ENCODE measurements at regions not wholly inside any gene's neighbourhood (a gene's known extent, or its start where the extent isn't known, plus 50 kb on each side); places are given as distances from the start of the nearest gene placed in this dataset.

DNA sequence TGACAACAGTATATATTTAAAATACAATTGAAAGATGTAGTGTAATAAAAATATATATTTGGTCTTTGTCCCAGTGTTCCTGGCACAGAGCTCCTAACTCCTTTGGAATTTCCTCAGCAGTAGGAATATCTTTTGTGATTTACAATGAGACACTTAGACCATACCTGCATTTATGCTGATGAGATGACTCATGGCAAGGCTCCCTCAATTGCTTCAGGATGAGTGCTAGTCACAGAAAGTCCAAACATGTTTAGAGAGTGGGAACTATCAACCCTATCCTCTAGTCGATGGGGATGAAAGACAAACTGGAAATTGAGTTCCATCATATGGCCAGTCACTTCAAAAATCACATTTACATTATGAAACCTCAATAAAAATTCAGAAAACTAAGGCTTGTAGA lies 588.3 kb upstream of the LMCD1 start:
- no peak overlapping the region for H2BK120ac ChIP-seq (ENCODE audit: low read depth, low read length)
- H3K9me3 ChIP-seq (ENCODE audit: control insufficient read depth, low read length): peaks cover 10% of the 10 kb centered on the region
- H4K91ac ChIP-seq (ENCODE audit: low read length): no peak overlapping the region
- no peaks in the 10 kb centered on the region for H3K27me3 ChIP-seq (ENCODE audit: control insufficient read depth in 1 of 2, insufficient read depth in 1 of 2, low read length in 2 of 2)
- H3K23ac ChIP-seq (ENCODE audit: low read length in 2 of 2): no peak overlapping the region
- no peak overlapping the region for H3K14ac ChIP-seq (ENCODE audit: low read length in 2 of 2)
- no peak overlapping the region for H2AFZ ChIP-seq (ENCODE audit: low read depth, low read length)
- H3K4me3 ChIP-seq (ENCODE audit: insufficient read depth in 1 of 2, low read depth in 1 of 2, low read length in 2 of 2): no peak overlapping the region
- DNase-seq: no peak
- no peaks in the 10 kb centered on the region for H3K4me1 ChIP-seq (ENCODE audit: control insufficient read depth, insufficient read depth, low read depth, low read length)
- H3K27ac ChIP-seq (ENCODE audit: low read length, poor library complexity, severe bottlenecking): no peak overlapping the region
- no peak overlapping the region for H3K9ac ChIP-seq (ENCODE audit: low read length)
- no peak overlapping the region for H3K4ac ChIP-seq (ENCODE audit: low read depth in 1 of 2, low read length in 2 of 2)
- 86% methylated on average over 1 of the region's 1 CpG for WGBS
- H2BK12ac ChIP-seq (ENCODE audit: low read length in 2 of 2): no peak overlapping the region
- no peak overlapping the region for H4K8ac ChIP-seq (ENCODE audit: low read length)
- no peaks in the 10 kb centered on the region for H3K36me3 ChIP-seq (ENCODE audit: control insufficient read depth in 1 of 2, insufficient read depth in 2 of 2, low read depth in 1 of 2, low read length in 2 of 2)
- no peak overlapping the region for H3K18ac ChIP-seq (ENCODE audit: low read depth in 1 of 2, low read length in 2 of 2)
- H2AK5ac ChIP-seq (ENCODE audit: low read length, severe bottlenecking): no peak overlapping the region
- H2BK15ac ChIP-seq (ENCODE audit: low read depth, poor library complexity, severe bottlenecking): no peak overlapping the region
- no peak overlapping the region for H2BK5ac ChIP-seq (ENCODE audit: low read depth, low read length, poor library complexity, severe bottlenecking)
- H3K79me1 ChIP-seq (replicated peaks; ENCODE audit: low read length, poor library complexity, severe bottlenecking): no peaks in the 10 kb centered on the region
- no peak overlapping the region for H3K4me2 ChIP-seq (ENCODE audit: low read length, poor library complexity, severe bottlenecking)

DNA sequence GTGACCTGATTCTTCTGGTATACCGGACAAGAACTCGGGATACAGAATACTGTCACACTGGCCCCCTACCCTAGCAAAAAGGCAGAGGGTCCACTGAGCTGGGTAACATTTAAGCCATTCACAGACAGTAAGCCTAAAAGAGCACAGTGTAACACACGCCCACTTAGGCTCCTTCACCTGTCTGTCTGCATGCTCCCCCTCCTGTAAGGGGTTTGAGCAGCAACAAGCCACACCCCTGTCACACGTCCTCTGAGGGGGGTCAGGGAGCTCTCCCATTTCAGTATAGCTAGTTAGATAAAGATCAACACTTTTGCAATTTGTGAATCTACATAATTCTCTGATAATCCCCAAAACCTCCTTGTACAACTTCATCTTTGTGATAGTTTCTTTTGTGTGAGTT lies 586.3 kb upstream of the LMCD1 start:
- Histone ChIP-seq H3K23ac (ENCODE audit: low read length in 2 of 2) (no peak overlapping the region), H3K9me3 (ENCODE audit: control insufficient read depth, low read length) (peaks cover 10% of the 10 kb centered on the region), H3K4ac (ENCODE audit: low read depth in 1 of 2, low read length in 2 of 2) (no peak overlapping the region), H3K36me3 (ENCODE audit: control insufficient read depth in 1 of 2, insufficient read depth in 2 of 2, low read depth in 1 of 2, low read length in 2 of 2) (no peaks in the 10 kb centered on the region), H4K91ac (ENCODE audit: low read length) (no peak overlapping the region), H2BK12ac (ENCODE audit: low read length in 2 of 2) (no peak overlapping the region), H3K79me1 (replicated peaks; ENCODE audit: low read length, poor library complexity, severe bottlenecking) (no peaks in the 10 kb centered on the region), H3K18ac (ENCODE audit: low read depth in 1 of 2, low read length in 2 of 2) (no peak overlapping the region), H3K27ac (ENCODE audit: low read length, poor library complexity, severe bottlenecking) (no peak overlapping the region), H3K4me3 (ENCODE audit: insufficient read depth in 1 of 2, low read depth in 1 of 2, low read length in 2 of 2) (no peak overlapping the region), H2AK5ac (ENCODE audit: low read length, severe bottlenecking) (no peak overlapping the region), H2BK15ac (ENCODE audit: low read depth, poor library complexity, severe bottlenecking) (no peak overlapping the region), H2AFZ (ENCODE audit: low read depth, low read length) (no peak overlapping the region), H3K27me3 (ENCODE audit: control insufficient read depth in 1 of 2, insufficient read depth in 1 of 2, low read length in 2 of 2) (no peaks in the 10 kb centered on the region), H3K4me1 (ENCODE audit: control insufficient read depth, insufficient read depth, low read depth, low read length) (no peaks in the 10 kb centered on the region), H4K8ac (ENCODE audit: low read length) (no peak overlapping the region), H3K4me2 (ENCODE audit: low read length, poor library complexity, severe bottlenecking) (no peak overlapping the region), H3K9ac (ENCODE audit: low read length) (no peak overlapping the region), H2BK120ac (ENCODE audit: low read depth, low read length) (no peak overlapping the region), H2BK5ac (ENCODE audit: low read depth, low read length, poor library complexity, severe bottlenecking) (peak overlapping the region; percentile 66), H3K14ac (ENCODE audit: low read length in 2 of 2) (no peak overlapping the region)
- no peak for DNase-seq
- 86% methylated on average over 3 of the region's 4 CpGs for WGBS

DNA sequence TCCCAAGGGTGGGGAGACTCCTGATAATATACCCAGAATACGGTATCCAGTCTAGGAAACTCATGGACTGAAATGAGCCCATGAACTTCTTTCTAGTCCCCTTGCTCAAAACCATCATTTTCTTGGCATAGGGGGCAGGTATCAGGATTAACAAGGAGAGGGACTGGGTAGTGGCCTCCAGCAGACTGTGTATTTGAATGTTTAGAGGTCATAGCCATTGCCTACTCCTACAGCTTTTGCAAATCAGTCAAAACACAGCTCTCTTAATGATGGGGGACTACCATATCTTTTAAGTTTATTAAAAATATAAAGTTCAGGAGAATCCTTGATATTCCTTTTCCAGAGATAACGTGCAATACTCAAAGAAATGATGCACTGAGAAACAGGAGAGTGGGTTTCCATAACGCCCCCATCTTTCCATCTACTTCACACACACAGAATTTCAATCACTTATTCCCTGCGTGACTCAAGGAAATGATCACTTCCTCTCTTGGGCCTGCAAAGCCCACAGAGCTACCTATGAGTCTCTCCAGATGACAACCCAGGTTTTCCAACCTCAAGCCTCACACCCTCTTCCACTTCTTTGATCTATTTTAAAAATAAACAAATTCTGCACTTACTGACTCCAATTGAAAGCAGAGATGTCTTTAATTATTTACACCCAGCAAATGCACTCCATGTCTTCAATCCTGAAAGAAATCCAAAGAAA lies 584.0 kb upstream of the LMCD1 start:
- no peak overlapping the region for H3K14ac ChIP-seq (ENCODE audit: low read length in 2 of 2)
- H2BK5ac ChIP-seq (ENCODE audit: low read depth, low read length, poor library complexity, severe bottlenecking): no peak overlapping the region
- no peak overlapping the region for H2BK120ac ChIP-seq (ENCODE audit: low read depth, low read length)
- DNase-seq: no peak
- H3K9me3 ChIP-seq (ENCODE audit: control insufficient read depth, low read length): peaks cover 10% of the 10 kb centered on the region
- no peak overlapping the region for H2AFZ ChIP-seq (ENCODE audit: low read depth, low read length)
- no peak overlapping the region for H2BK15ac ChIP-seq (ENCODE audit: low read depth, poor library complexity, severe bottlenecking)
- no peaks in the 10 kb centered on the region for H3K79me1 ChIP-seq (replicated peaks; ENCODE audit: low read length, poor library complexity, severe bottlenecking)
- no peak overlapping the region for H3K4ac ChIP-seq (ENCODE audit: low read depth in 1 of 2, low read length in 2 of 2)
- H3K23ac ChIP-seq (ENCODE audit: low read length in 2 of 2): no peak overlapping the region
- no peak overlapping the region for H2BK12ac ChIP-seq (ENCODE audit: low read length in 2 of 2)
- 53% methylated on average over 3 of the region's 4 CpGs for WGBS
- H2AK5ac ChIP-seq (ENCODE audit: low read length, severe bottlenecking): no peak overlapping the region
- no peak overlapping the region for H3K4me2 ChIP-seq (ENCODE audit: low read length, poor library complexity, severe bottlenecking)
- no peak overlapping the region for H4K8ac ChIP-seq (ENCODE audit: low read length)
- H3K36me3 ChIP-seq (ENCODE audit: control insufficient read depth in 1 of 2, insufficient read depth in 2 of 2, low read depth in 1 of 2, low read length in 2 of 2): no peaks in the 10 kb centered on the region
- no peaks in the 10 kb centered on the region for H3K27me3 ChIP-seq (ENCODE audit: control insufficient read depth in 1 of 2, insufficient read depth in 1 of 2, low read length in 2 of 2)
- H3K4me1 ChIP-seq (ENCODE audit: control insufficient read depth, insufficient read depth, low read depth, low read length): no peaks in the 10 kb centered on the region
- no peak overlapping the region for H3K9ac ChIP-seq (ENCODE audit: low read length)
- H4K91ac ChIP-seq (ENCODE audit: low read length): no peak overlapping the region
- H3K4me3 ChIP-seq (ENCODE audit: insufficient read depth in 1 of 2, low read depth in 1 of 2, low read length in 2 of 2): no peak overlapping the region
- no peak overlapping the region for H3K18ac ChIP-seq (ENCODE audit: low read depth in 1 of 2, low read length in 2 of 2)
- no peak overlapping the region for H3K27ac ChIP-seq (ENCODE audit: low read length, poor library complexity, severe bottlenecking)

DNA sequence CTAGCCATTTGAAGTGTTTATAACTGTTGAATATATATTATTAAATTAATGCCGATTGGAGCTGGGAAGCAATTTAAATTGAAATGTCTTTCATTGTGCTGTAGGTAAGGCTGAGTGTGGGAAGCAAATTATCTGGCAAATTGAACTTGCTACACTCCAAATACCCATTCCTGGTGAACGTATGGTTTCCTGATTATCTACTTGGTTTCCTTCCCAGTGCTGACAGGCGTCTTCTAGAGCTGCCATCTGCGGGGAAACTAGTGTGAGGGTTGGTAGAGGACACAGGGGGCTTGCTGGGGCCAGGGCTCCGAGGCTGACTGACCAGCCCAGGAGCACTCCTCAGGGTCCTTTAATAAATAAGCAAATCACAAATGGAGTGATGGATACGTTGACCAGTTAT lies 581.4 kb upstream of the LMCD1 start:
- Histone ChIP-seq H3K18ac (ENCODE audit: low read depth in 1 of 2, low read length in 2 of 2) (no peak overlapping the region), H2BK120ac (ENCODE audit: low read depth, low read length) (no peak overlapping the region), H3K36me3 (ENCODE audit: control insufficient read depth in 1 of 2, insufficient read depth in 2 of 2, low read depth in 1 of 2, low read length in 2 of 2) (no peaks in the 10 kb centered on the region), H3K4me2 (ENCODE audit: low read length, poor library complexity, severe bottlenecking) (no peak overlapping the region), H4K91ac (ENCODE audit: low read length) (no peak overlapping the region), H3K4me3 (ENCODE audit: insufficient read depth in 1 of 2, low read depth in 1 of 2, low read length in 2 of 2) (no peak overlapping the region), H3K27ac (ENCODE audit: low read length, poor library complexity, severe bottlenecking) (no peak overlapping the region), H3K4me1 (ENCODE audit: control insufficient read depth, insufficient read depth, low read depth, low read length) (no peaks in the 10 kb centered on the region), H4K8ac (ENCODE audit: low read length) (no peak overlapping the region), H3K27me3 (ENCODE audit: control insufficient read depth in 1 of 2, insufficient read depth in 1 of 2, low read length in 2 of 2) (no peaks in the 10 kb centered on the region), H2AFZ (ENCODE audit: low read depth, low read length) (no peak overlapping the region), H3K14ac (ENCODE audit: low read length in 2 of 2) (no peak overlapping the region), H2BK5ac (ENCODE audit: low read depth, low read length, poor library complexity, severe bottlenecking) (no peak overlapping the region), H3K4ac (ENCODE audit: low read depth in 1 of 2, low read length in 2 of 2) (no peak overlapping the region), H2BK15ac (ENCODE audit: low read depth, poor library complexity, severe bottlenecking) (no peak overlapping the region), H2BK12ac (ENCODE audit: low read length in 2 of 2) (no peak overlapping the region), H2AK5ac (ENCODE audit: low read length, severe bottlenecking) (no peak overlapping the region), H3K79me1 (replicated peaks; ENCODE audit: low read length, poor library complexity, severe bottlenecking) (no peaks in the 10 kb centered on the region), H3K23ac (ENCODE audit: low read length in 2 of 2) (no peak overlapping the region), H3K9me3 (ENCODE audit: control insufficient read depth, low read length) (peaks cover 9% of the 10 kb centered on the region), H3K9ac (ENCODE audit: low read length) (no peak overlapping the region)
- DNase-seq: no peak
- WGBS: 63% methylated on average over 4 of the region's 6 CpGs

Measured in mesenchymal stem cell (in vitro differentiated cells and primary cell).